ENCODE measurements at regions not wholly inside any gene's neighbourhood (a gene's known extent, or its start where the extent isn't known, plus 50 kb on each side); places are given as distances from the start of the nearest gene placed in this dataset.

- DNase-seq = no peak
These were observed 133.4 kb upstream of the MKLN1 start for GRCh38 chr7:131194070-131194865.

GRCh38 chr7:131196803-131197202 is 130.9 kb upstream of the MKLN1 start:
- DNase-seq = no peak

GRCh38 chr7:131197920-131198615 is 129.6 kb upstream of the MKLN1 start:
- DNase-seq = no peak

- DNase-seq = no peak
These were observed 125.2 kb upstream of the MKLN1 start for GRCh38 chr7:131202451-131202850.

- DNase-seq = no peak
These were observed 124.2 kb upstream of the MKLN1 start for GRCh38 chr7:131203291-131203976.

GRCh38 chr7:131208777-131209176 is 118.9 kb upstream of the MKLN1 start:
- no peak for DNase-seq

GRCh38 chr7:131210618-131211017 is 117.1 kb upstream of the MKLN1 start:
- no peak for DNase-seq

- no peak for DNase-seq
These were observed 116.2 kb upstream of the MKLN1 start for GRCh38 chr7:131211500-131211899.

GRCh38 chr7:131212114-131212513 is 115.6 kb upstream of the MKLN1 start:
- no peak for DNase-seq

GRCh38 chr7:131218727-131219128 is 108.9 kb upstream of the MKLN1 start:
- no peak for DNase-seq

- no peak for DNase-seq
These were observed 108.2 kb upstream of the MKLN1 start for GRCh38 chr7:131219312-131220041.

GRCh38 chr7:131221061-131221460 is 106.6 kb upstream of the MKLN1 start:
- DNase-seq = no peak

- DNase-seq = no peak
These were observed 105.5 kb upstream of the MKLN1 start for GRCh38 chr7:131222171-131222570.

- DNase-seq = no peak
These were observed 104.5 kb upstream of the MKLN1 start for GRCh38 chr7:131223151-131223550.

- no peak for DNase-seq
These were observed 102.7 kb upstream of the MKLN1 start for GRCh38 chr7:131224996-131225395.

GRCh38 chr7:131225619-131226513 is 101.8 kb upstream of the MKLN1 start:
- no peak for DNase-seq

GRCh38 chr7:131226514-131226865 is 101.2 kb upstream of the MKLN1 start:
- DNase-seq = no peak

- DNase-seq = peak; percentile 19
These were observed 96.1 kb upstream of the MKLN1 start for GRCh38 chr7:131231381-131232220.

GRCh38 chr7:131232768-131233167 is 94.9 kb upstream of the MKLN1 start:
- no peak for DNase-seq

GRCh38 chr7:131233193-131233592 is 94.5 kb upstream of the MKLN1 start:
- DNase-seq = no peak

Measured in activated gamma-delta T cell (primary cell).